Skeletal muscle cell (primary cell): ENCODE measurements at regions not wholly inside any gene's neighbourhood (a gene's known extent, or its start where the extent isn't known, plus 50 kb on each side); places are given as distances from the start of the nearest gene placed in this dataset.

ENCODE experiments used
- DNase-seq: peaks from one replicate; pipeline ENCODE4 v3.0.0-alpha.2; 2010; ENCODE audit warnings: low read depth
- H3K4me3 ChIP-seq: 2 replicates; pipeline ENCODE4 v1.5.1; 2011; ENCODE audit warnings: low read depth, mild to moderate bottlenecking, control low read depth, low read length, moderate library complexity

GRCh38 chr5:74111764-74112163 lies 485.8 kb downstream of the ARHGEF28 start:
- H3K4me3 ChIP-seq = no peak overlapping the region
- DNase-seq = no peak

DNA sequence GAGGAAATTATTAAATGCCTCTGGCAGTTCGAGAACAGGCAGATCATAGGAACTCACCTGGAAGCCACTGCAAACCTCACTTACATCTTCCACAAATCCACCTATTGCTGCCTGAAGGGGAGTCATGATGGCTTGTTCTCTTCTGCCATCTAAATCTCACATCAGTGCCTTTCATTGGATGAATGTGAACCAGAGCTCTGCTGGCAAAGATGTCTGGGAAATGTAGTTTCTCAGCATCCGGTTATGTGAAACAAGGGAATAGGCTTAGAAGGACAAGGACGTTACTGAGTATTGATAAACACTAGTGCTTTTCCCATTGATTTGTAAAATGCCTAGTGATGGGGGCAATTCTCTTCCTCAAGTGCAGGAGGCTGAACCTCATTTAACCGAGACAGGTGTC lies 483.3 kb downstream of the ARHGEF28 start:
- DNase-seq = no peak
- H3K4me3 ChIP-seq = no peak overlapping the region

- H3K4me3 ChIP-seq = no peak overlapping the region
- peak; percentile 70 for DNase-seq
Observed at GRCh38 chr5:74107899-74108298, 481.9 kb downstream of the ARHGEF28 start.

- no peak overlapping the region for H3K4me3 ChIP-seq
- DNase-seq = no peak
Observed at GRCh38 chr5:74105126-74105780, 479.3 kb downstream of the ARHGEF28 start.

DNA sequence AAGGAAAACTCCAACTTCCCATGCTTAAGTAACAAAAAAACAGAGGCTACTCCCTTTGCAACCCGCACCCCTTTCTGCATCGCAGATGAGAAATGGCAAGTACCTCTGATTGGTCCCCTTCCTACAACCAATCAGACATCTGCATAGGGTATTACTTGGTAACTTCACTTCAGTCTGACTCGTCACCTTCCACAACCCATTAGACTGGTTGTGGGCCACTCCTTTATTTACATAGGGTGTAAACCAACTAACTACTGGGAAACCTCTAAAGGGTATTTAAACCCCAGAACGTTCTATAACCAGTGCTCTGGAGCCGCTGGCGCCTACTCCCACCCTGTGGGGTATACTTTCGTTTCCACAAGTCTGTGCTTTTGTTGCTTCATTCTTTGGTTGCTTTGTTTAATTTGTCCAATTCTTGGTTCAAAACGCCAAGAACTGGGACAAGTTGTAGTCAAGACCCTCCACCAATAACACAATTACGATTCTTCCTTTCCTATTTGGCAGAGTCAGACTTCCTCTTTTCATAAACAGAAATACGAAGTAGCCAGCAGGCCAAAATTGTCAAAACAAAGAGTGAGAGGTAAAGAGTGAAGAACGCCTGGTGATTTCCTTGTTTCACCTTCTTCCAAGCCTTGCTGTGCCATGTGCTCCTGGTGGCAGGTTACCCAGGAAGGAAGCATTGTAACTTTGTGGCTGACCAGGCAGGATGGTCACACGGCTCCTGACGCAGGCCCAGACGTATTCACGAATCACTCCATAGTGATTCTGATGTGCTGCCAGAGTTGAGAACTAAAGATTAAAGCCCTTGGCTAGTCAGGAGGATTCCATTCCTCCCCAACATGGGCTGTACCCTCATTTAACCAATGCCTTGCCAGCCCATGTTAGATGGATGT lies 477.4 kb downstream of the ARHGEF28 start:
- H3K4me3 ChIP-seq = no peak overlapping the region
- DNase-seq = no peak

DNA sequence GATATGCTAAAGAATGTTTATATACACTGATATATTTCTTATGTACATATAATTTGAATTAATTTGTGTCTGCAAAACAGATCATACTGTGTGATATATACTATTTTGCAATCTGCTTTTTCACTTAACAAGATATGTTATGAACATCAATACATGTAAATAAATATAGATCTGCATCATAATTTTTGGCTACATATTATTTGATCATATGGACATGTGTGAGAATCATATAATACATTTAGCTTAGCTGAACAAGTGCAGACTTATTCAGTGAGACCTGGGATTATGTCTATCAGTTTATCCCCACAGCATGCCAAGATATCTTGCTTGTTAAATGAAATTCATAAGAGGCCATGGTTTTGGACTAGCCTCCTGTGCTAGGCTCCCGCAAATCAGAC lies 474.3 kb downstream of the ARHGEF28 start:
- no peak for DNase-seq
- H3K4me3 ChIP-seq = no peak overlapping the region

DNA sequence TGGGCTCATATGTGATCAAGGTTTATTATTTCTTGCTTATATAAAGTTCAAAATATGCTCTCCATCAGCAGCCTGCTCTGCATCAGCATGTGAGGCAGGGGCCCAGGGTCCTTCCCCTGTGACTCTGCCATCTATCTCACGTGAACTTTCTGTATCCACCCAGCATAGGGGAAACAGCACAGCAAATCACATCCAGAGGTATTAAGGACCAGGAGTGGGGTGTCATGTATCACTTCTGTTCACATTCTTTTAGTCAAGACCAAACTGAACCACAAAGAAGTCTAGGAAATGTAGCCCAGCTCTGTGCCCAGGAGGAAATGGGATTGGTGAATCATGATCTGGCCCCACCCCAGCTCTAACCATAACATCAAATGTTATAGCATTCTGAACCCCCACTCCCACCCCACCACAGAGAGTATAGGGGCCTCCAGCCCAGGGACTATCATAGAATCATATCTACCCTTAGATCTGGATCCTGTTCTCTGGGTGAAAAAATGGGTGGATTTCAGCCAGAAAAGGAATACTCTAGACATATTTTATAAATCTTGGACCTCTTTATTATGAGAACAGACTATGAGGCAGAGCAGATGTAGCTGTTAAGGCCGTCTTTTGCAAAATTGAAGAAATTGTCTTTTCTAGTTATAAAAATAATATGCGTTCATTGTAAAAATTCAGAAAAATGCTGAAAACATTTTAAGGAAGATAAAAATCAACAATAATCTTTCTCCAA lies 473.7 kb downstream of the ARHGEF28 start:
- no peak for DNase-seq
- no peak overlapping the region for H3K4me3 ChIP-seq

DNA sequence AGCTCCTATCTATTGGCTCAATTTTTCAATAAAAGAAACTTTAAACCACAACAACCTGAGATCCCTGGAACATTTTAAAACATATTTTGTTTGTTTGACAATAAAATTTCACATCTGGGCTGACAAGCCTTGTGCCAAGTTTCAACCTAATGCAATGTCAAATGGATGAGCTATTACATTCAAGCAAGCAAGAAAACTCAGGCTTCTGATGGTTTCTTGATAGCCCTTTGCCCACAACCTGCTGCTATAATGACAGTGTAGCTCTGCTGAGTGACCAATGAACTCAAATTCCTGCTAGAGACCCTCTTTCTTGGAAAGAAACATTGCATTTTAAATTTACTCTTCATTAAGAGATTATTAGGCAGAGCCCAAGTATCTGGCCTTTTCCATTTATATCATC lies 472.9 kb downstream of the ARHGEF28 start:
- DNase-seq = no peak
- H3K4me3 ChIP-seq = no peak overlapping the region

GRCh38 chr5:74098456-74098855 lies 472.5 kb downstream of the ARHGEF28 start:
- no peak for DNase-seq
- no peak overlapping the region for H3K4me3 ChIP-seq

GRCh38 chr5:74096325-74096724 lies 470.3 kb downstream of the ARHGEF28 start:
- H3K4me3 ChIP-seq = no peak overlapping the region
- DNase-seq = no peak

DNA sequence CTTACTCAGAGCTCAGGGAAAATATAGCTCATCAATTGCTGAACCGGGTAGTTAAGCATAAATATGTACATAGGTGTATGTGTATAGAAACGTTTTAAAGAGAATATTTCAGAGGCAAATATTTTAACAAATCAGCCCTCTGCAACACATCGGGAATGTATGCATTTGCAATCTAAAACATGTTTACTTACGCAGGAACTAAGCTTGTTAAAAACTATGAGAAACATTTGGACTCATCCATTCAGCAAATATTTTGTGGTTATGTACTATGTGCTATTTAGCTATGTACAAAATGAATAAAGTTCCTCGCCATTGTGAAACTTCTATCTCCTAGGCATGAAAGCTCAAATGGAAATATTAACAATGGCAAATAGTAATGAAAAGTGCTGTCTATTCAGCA lies 469.9 kb downstream of the ARHGEF28 start:
- no peak for DNase-seq
- no peak overlapping the region for H3K4me3 ChIP-seq

DNA sequence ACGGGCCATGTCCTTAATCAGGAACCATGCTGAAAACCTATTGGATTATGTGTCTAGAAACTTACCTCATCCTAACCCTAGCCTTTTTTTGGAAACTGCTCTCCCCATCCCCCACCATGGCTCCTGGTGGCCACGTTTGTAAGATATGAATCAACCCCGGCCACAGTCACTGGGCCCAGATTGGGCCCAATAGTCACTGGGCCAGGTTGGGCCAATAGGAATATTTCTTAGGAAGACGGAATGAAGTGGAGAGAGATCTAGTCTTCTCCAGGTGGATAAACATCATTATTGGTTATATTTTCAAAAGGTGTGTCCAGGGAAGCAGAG lies 468.7 kb downstream of the ARHGEF28 start:
- no peak for DNase-seq
- H3K4me3 ChIP-seq = no peak overlapping the region

DNA sequence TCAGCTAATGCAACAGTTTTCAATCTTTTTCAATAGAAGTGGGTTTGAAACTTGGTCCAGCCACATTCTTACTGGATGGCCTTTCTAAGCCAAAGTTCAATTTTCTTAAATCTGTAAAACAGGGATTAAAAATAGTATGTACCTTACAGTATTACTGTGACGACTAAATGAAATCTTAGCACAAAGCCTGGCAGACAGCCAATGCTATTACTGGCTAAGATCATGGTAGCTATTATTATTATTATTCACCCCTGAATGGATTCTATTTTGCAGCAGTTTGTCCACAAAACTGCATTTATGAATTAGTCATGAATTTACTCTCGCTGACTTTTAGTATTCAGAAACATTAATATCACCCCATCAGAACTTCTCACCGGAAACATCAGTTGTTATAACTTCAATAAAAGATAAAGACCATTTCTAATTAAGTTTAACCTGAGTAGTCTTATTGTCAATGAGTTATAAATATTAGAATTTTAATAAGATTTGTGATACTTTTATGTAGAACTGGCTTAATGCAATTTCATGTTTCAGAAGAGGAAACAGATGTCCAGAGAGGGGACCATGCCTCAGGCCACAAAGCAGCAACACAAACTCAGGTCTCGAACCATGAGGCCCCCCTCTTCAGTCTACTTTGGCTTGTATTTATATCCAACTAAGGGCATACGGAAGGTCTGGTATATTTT lies 468.2 kb downstream of the ARHGEF28 start:
- DNase-seq = peak; percentile 23
- H3K4me3 ChIP-seq = no peak overlapping the region

DNA sequence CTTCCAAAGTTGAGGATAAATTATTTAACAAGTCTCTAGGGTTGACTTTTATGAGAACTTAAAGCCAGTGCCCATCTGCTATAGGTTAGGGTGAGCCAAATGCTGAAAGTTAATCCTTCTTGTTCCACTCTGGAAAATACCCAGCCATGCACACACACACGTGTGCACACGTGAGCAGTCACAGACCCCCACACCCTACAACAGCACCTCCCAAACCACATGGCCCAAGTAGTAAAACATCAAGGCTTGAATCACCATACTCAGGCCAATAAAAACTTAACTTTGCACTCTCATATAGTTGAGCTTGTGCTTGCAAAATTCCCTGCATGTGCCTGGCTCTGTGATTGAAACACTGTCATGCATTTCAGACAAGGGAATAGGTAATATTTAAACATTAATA lies 467.6 kb downstream of the ARHGEF28 start:
- H3K4me3 ChIP-seq = no peak overlapping the region
- DNase-seq = no peak

- no peak for DNase-seq
Observed at GRCh38 chr5:74092766-74093165, 466.8 kb downstream of the ARHGEF28 start.

GRCh38 chr5:74085782-74086181 lies 459.8 kb downstream of the ARHGEF28 start:
- no peak for DNase-seq
- H3K4me3 ChIP-seq = no peak overlapping the region

More at GRCh38 chr5:74092766-74093165, 466.8 kb downstream of the ARHGEF28 start:
- no peak overlapping the region for H3K4me3 ChIP-seq

DNA sequence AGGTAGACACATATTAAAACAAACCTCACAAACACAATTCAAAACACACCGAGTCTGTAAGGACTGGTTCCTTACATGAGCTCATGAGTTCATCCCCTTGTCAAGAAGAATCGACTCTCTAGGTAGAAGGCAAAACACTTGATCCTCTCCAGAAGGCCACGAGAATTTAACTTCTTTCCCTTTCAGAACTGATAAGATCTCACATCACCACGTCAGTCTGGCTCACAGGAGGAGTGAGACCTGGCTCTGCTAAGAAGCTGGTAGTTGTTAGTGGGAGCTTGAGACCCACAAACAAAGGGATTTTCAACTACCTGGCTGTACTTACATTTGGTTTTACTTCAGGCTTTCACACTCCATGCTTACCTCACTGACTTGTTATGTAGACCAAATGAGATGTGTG lies 459.2 kb downstream of the ARHGEF28 start:
- H3K4me3 ChIP-seq = no peak overlapping the region

GRCh38 chr5:74083096-74083791 lies 457.2 kb downstream of the ARHGEF28 start:
- no peak for DNase-seq
- no peak overlapping the region for H3K4me3 ChIP-seq

More for the DNA sequence above, 459.2 kb downstream of the ARHGEF28 start:
- DNase-seq = no peak

GRCh38 chr5:74082512-74083055 lies 456.6 kb downstream of the ARHGEF28 start:
- H3K4me3 ChIP-seq = no peak overlapping the region
- DNase-seq = no peak
